ENCODE measurements at regions not wholly inside any gene's neighbourhood (a gene's known extent, or its start where the extent isn't known, plus 50 kb on each side); places are given as distances from the start of the nearest gene placed in this dataset.

- H3K27ac Mint-ChIP-seq: no peak overlapping the region
- no peak overlapping the region for H2AFZ ChIP-seq
- no peaks in the 10 kb centered on the region for H3K27me3 ChIP-seq (ENCODE audit: insufficient read depth)
- no peaks in the 10 kb centered on the region for H3K4me1 ChIP-seq (ENCODE audit: insufficient read depth)
- ATAC-seq (no peak), DNase-seq (ENCODE audit: low spot score) (no peak)
- H3K4me3 ChIP-seq: no peak overlapping the region
- no peaks in the 10 kb centered on the region for H3K4me1 Mint-ChIP-seq
- TF ChIP-seq EZH2 (IDR thresholded peaks at IDR 0.05; ENCODE audit: low read depth, unreplicated experiment): no peak
- TF ChIP-seq CREB1 (CRISPR knock-in tag; IDR thresholded peaks at IDR 0.05; ENCODE audit: low read depth): no peak
- TF ChIP-seq STAT1 (IDR thresholded peaks at IDR 0.05; ENCODE audit: unreplicated experiment): no peak
- no peak for TF ChIP-seq ZNF331 (CRISPR knock-in tag; IDR thresholded peaks at IDR 0.05; ENCODE audit: low read depth)
- TF ChIP-seq ZNF114 (CRISPR knock-in tag; IDR thresholded peaks at IDR 0.05): no peak
- no peak for TF ChIP-seq ETS1 (IDR thresholded peaks at IDR 0.05)
- no peak for TF ChIP-seq CTCF (conservative IDR thresholded peaks at IDR 0.05; ENCODE audit: low read depth in 2 of 2)
- no peak for TF ChIP-seq EZH2phosphoT487 (IDR thresholded peaks at IDR 0.05; ENCODE audit: unreplicated experiment)
- TF ChIP-seq NANOG (IDR thresholded peaks at IDR 0.05; ENCODE audit: borderline replicate concordance): no peak
- no peak for TF ChIP-seq REST (IDR thresholded peaks at IDR 0.05; ENCODE audit: unreplicated experiment)
- no peak for TF ChIP-seq JUNB (IDR thresholded peaks at IDR 0.05; ENCODE audit: unreplicated experiment)
- no peak for TF ChIP-seq POLR2AphosphoS5 (IDR thresholded peaks at IDR 0.05; ENCODE audit: low read depth)
- no peak for TF ChIP-seq ZNF462 (CRISPR knock-in tag; IDR thresholded peaks at IDR 0.05)
- peaks cover 14% of the 10 kb centered on the region for H3K36me3 Mint-ChIP-seq (ENCODE audit: low read depth)
- peaks cover 18% of the 10 kb centered on the region for H3K9me2 ChIP-seq (ENCODE audit: insufficient read depth)
- H4K20me1 ChIP-seq (replicated peaks; ENCODE audit: insufficient read depth): no peaks in the 10 kb centered on the region
- H3K36me3 ChIP-seq (ENCODE audit: insufficient read depth): peaks cover 6% of the 10 kb centered on the region; the same call in 1 of the 2 replicates
- no peaks in the 10 kb centered on the region for H3F3A ChIP-seq (replicated peaks; ENCODE audit: low read depth)
- peaks cover 27% of the 10 kb centered on the region for H3K9me3 Mint-ChIP-seq
- H3K79me2 ChIP-seq (replicated peaks; ENCODE audit: insufficient read depth): no peaks in the 10 kb centered on the region
- H3K4me3 Mint-ChIP-seq: no peak overlapping the region
- H3K4me2 ChIP-seq: no peak overlapping the region
- peaks cover 2% of the 10 kb centered on the region for H3K27me3 Mint-ChIP-seq (ENCODE audit: insufficient read depth, low read depth, poor library complexity)
- H3K27ac ChIP-seq (ENCODE audit: low read depth): no peak overlapping the region
Observed at GRCh38 chr10:65413001-65413400, 1512.8 kb upstream of the LRRTM3 start.
